CD4-positive, alpha-beta T cell (primary cell): ENCODE measurements at regions not wholly inside any gene's neighbourhood (a gene's known extent, or its start where the extent isn't known, plus 50 kb on each side); places are given as distances from the start of the nearest gene placed in this dataset.
"Not testable (repeated sequence)": the region's sequence is repeated elsewhere in the genome, so short reads cannot be mapped to it uniquely, and the experiment has no call there.

ENCODE experiments used
- ATAC-seq: fragments of 200-7000 bp; cut with Tn5 transposase; one replicate; pipeline ENCODE4 v1.10.0; 2022; ENCODE audit warnings: mild to moderate bottlenecking; ENCODE audit not compliant: poor library complexity
- CTCF ChIA-PET: fragments of 350-600 bp; sonication (Branson Sonifier 250); formaldehyde crosslinking; loops from one replicate; lab custom pipeline; 2021; ENCODE audit warnings: antibody characterized with exemption, inconsistent platforms; lab: Charles Lee
- POLR2A ChIA-PET: fragments of 350-600 bp; sonication (Branson Sonifier 250); formaldehyde crosslinking; loops from one replicate; lab custom pipeline; 2021; ENCODE audit warnings: antibody characterized with exemption, inconsistent platforms; lab: Charles Lee
- DNase-seq, 14 experiments: peaks; one replicate each; pipeline ENCODE4 v3.0.0-alpha.2; 2013 to 2020; ENCODE audit warnings: mixed read lengths in 2 of 14
- H3K27ac ChIP-seq, 2 donors: one replicate each; pipeline versions ENCODE4 v1.5.1 to v1.7.0; 2013; ENCODE audit warnings: low read length in 2 of 2, low read depth in 1 of 2, mild to moderate bottlenecking in 1 of 2
- H3K27me3 ChIP-seq, 2 experiments: 1 replicate in 1 of 2; 2 replicates in 1 of 2; pipeline versions ENCODE4 v1.6.1 to v1.7.0; 2013; ENCODE audit warnings: low read length in 2 of 2, control low read depth in 1 of 2, mild to moderate bottlenecking in 1 of 2, moderate library complexity in 1 of 2; ENCODE audit not compliant: insufficient read depth in 2 of 2, control insufficient read depth in 1 of 2
- H3K36me3 ChIP-seq: one replicate; pipeline ENCODE4 v1.6.1; 2013; ENCODE audit warnings: low read length, control low read depth; ENCODE audit not compliant: insufficient read depth
- H3K4me1 ChIP-seq: one replicate; pipeline ENCODE4 v1.6.1; 2013; ENCODE audit warnings: low read length, control low read depth; ENCODE audit not compliant: insufficient read depth
- H3K4me3 ChIP-seq: one replicate; pipeline ENCODE4 v1.5.1; 2013; ENCODE audit warnings: mild to moderate bottlenecking, low read length, moderate library complexity
- H3K9me3 ChIP-seq, 2 experiments: 1 replicate in 1 of 2; 2 replicates in 1 of 2; pipeline versions ENCODE4 v1.6.1 to v1.7.0; 2013; ENCODE audit warnings: low read length in 2 of 2, mild to moderate bottlenecking in 2 of 2, control low read depth in 1 of 2, moderate library complexity in 1 of 2; ENCODE audit not compliant: control insufficient read depth in 1 of 2, insufficient read depth in 1 of 2
- H3K27ac Mint-ChIP-seq: one replicate; pipeline ENCODE4 v1.8.0; 2020; ENCODE audit warnings: mixed read lengths
- H3K27me3 Mint-ChIP-seq: one replicate; pipeline ENCODE4 v1.8.0; 2021; ENCODE audit warnings: mixed read lengths
- H3K36me3 Mint-ChIP-seq: one replicate; pipeline ENCODE4 v1.8.0; 2021; ENCODE audit warnings: low read depth, mixed read lengths
- H3K4me1 Mint-ChIP-seq: one replicate; pipeline ENCODE4 v1.8.0; 2021; ENCODE audit warnings: low read depth, mixed read lengths
- H3K4me3 Mint-ChIP-seq: one replicate; pipeline ENCODE4 v1.8.0; 2020; ENCODE audit warnings: mild to moderate bottlenecking, mixed read lengths
- H3K9me3 Mint-ChIP-seq: one replicate; pipeline ENCODE4 v1.8.0; 2020; ENCODE audit warnings: mixed read lengths
- intact Hi-C, 2 experiments: fragments of 100-400 bp; cut with DNase I in 1 of 2; cut with micrococcal nuclease in 1 of 2; formaldehyde crosslinking; loops; one replicate each; pipeline versions ENCODE4 v1.15.1 to v1.9.0; 2023 to 2025; cut with DNase I, micrococcal nuclease
- TF ChIP-seq, protein P1 (sequence below): fragments of 200-600 bp; IDR thresholded peaks from one replicate; pipeline ENCODE4 v1.8.0; 2022; ENCODE audit warnings: antibody characterized with exemption, mild to moderate bottlenecking

DNA sequence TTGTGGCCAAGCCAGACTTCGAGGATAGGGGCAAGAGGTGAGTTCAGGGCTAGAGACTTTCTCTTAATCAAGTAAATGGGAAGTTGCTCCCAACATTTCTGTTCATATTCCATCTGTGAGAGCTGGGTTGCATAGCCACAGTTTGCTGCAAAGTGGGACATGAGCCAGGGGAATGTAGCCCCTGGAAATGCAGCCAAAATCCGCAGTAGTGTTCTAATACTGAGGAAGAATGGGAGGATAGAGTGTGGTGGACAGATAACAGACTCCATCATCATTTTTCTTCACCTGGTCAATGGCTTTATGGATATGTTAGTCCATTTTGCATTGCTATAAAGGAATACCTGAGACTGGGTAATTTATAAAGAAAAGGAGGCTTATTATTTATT lies 177.7 kb downstream of the SKIDA1 start:
- CTCF ChIA-PET: no interaction called here
- intact Hi-C loops: no loop called here
- POLR2A ChIA-PET: no interaction called here

DNA sequence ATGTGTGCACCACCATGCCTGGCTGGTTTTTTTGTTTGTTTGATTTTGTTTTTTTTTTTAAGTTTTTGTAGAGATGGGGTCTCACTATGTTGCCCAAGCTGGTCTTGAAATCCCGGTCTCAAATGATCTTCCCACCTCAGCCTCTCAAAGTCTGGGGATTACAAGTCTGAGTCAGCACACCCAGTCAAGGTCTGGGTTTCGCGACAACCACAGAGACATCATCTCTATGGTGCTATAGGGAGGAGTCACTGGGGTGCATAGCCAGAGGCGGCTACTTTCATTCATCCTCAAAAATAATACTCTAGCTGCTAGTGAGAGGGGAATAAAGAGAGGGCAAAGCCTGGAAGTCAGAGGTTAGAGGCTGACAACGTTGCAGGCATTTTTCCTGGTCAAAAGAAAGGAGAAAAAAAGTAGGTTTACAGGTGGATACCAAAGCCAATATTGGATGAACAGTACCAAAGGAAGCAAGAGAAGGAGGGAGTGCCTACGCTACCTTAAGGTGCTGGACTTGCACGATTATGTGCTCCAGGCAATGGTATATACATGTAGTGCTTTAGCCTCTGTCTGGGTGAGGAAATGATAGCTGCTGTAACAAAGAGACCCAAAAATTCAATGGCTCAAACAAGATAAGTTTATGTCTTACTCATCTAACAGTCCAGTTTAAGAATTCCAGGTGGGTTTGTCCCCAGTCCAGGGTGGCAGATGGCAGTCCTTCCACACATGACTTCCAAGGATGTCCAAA lies 178.3 kb downstream of the SKIDA1 start:
- H3K4me1 ChIP-seq: no peaks in the 10 kb centered on the region
- H3K27ac Mint-ChIP-seq: no peak overlapping the region
- H3K27me3 ChIP-seq: peaks cover 0 to 3% of the 10 kb centered on the region in 2 experiments
- no peak overlapping the region for H3K27ac ChIP-seq
- no peaks in the 10 kb centered on the region for H3K36me3 Mint-ChIP-seq
- no peaks in the 10 kb centered on the region for H3K9me3 Mint-ChIP-seq
- H3K36me3 ChIP-seq: no peaks in the 10 kb centered on the region
- H3K9me3 ChIP-seq: no peaks in the 10 kb centered on the region
- no peak overlapping the region for H3K4me3 ChIP-seq
- intact Hi-C loops: no loop called here
- ChIA-PET CTCF (no interaction called here), POLR2A (no interaction called here)
- DNase-seq (no peak), ATAC-seq (no peak)
- no peak overlapping the region for H3K4me3 Mint-ChIP-seq
- no peaks in the 10 kb centered on the region for H3K4me1 Mint-ChIP-seq
- TF ChIP-seq, protein P1, sequence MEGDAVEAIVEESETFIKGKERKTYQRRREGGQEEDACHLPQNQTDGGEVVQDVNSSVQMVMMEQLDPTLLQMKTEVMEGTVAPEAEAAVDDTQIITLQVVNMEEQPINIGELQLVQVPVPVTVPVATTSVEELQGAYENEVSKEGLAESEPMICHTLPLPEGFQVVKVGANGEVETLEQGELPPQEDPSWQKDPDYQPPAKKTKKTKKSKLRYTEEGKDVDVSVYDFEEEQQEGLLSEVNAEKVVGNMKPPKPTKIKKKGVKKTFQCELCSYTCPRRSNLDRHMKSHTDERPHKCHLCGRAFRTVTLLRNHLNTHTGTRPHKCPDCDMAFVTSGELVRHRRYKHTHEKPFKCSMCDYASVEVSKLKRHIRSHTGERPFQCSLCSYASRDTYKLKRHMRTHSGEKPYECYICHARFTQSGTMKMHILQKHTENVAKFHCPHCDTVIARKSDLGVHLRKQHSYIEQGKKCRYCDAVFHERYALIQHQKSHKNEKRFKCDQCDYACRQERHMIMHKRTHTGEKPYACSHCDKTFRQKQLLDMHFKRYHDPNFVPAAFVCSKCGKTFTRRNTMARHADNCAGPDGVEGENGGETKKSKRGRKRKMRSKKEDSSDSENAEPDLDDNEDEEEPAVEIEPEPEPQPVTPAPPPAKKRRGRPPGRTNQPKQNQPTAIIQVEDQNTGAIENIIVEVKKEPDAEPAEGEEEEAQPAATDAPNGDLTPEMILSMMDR: no peak
- peaks cover 4% of the 10 kb centered on the region for H3K27me3 Mint-ChIP-seq

More for the DNA sequence above, 177.7 kb downstream of the SKIDA1 start:
- TF ChIP-seq, protein P1: no peak
- Mint-ChIP-seq H3K27ac (no peak overlapping the region), H3K4me1 (no peaks in the 10 kb centered on the region), H3K36me3 (no peaks in the 10 kb centered on the region), H3K27me3 (peaks cover 4% of the 10 kb centered on the region), H3K9me3 (no peaks in the 10 kb centered on the region), H3K4me3 (no peak overlapping the region)
- Histone ChIP-seq H3K36me3 (no peaks in the 10 kb centered on the region), H3K9me3 (no peaks in the 10 kb centered on the region), H3K27me3 (peaks cover 0 to 3% of the 10 kb centered on the region in 2 experiments), H3K4me1 (no peaks in the 10 kb centered on the region), H3K27ac (no peak overlapping the region), H3K4me3 (no peak overlapping the region)
- ATAC-seq (no peak), DNase-seq (no peak)

DNA sequence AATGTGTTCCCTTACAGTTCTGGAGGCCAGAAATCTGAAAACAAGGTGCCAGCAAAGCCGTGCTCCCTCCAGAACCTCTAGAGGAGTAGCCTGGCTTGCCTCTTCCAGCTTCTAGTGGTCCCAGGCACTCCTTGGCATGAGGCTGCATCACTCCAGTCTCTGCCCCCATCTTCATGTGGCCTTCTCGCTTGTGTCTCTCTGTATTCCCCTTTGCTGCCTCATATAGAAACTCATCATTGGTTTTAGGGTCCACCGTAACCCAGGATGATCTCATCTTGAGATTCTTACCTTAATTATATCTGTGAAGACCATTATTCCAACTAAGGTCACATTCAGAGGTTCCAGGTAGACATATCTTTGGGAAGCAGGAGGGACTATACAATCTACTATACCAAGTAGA lies 182.4 kb downstream of the SKIDA1 start:
- intact Hi-C loops: no loop called here
- no peaks in the 10 kb centered on the region for H3K36me3 Mint-ChIP-seq
- TF ChIP-seq, protein P1: no peak
- no peak overlapping the region for H3K4me3 Mint-ChIP-seq
- H3K36me3 ChIP-seq: no peaks in the 10 kb centered on the region
- H3K9me3 Mint-ChIP-seq: no peaks in the 10 kb centered on the region
- no peaks in the 10 kb centered on the region for H3K4me1 Mint-ChIP-seq
- H3K4me1 ChIP-seq: no peaks in the 10 kb centered on the region
- ChIA-PET CTCF (no interaction called here), POLR2A (no interaction called here)
- no peak overlapping the region for H3K27ac ChIP-seq
- H3K27me3 ChIP-seq: peaks cover 0 to 3% of the 10 kb centered on the region in 2 experiments
- ATAC-seq: no peak
- H3K4me3 ChIP-seq: no peak overlapping the region
- no peak for DNase-seq
- H3K27ac Mint-ChIP-seq: no peak overlapping the region
- peaks cover 10% of the 10 kb centered on the region for H3K27me3 Mint-ChIP-seq
- H3K9me3 ChIP-seq: no peaks in the 10 kb centered on the region

DNA sequence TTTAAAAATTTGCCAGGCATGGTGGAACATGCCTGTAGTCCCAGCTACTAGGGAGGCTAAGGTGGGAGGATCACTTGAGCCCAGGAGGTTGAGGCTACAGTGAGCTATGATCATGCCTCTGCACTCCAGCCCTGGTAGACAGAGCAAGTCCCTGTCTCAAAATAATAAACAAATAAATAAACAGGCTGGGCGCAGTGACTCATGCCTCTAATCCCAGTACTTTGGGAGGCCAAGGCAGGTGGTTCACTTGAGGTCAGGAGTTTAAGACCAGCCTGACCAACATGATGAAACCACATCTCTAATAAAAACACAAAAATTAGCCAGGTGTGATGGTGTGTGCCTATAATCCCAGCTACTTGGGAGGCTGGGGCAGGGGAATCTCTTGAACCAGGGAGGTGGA lies 183.0 kb downstream of the SKIDA1 start:
- H3K9me3 Mint-ChIP-seq, H3K27ac ChIP-seq, POLR2A ChIA-PET, DNase-seq, H3K36me3 ChIP-seq, intact Hi-C loops, H3K4me3 ChIP-seq, H3K4me3 Mint-ChIP-seq, H3K4me1 Mint-ChIP-seq, CTCF ChIA-PET, H3K27ac Mint-ChIP-seq, H3K27me3 ChIP-seq, H3K4me1 ChIP-seq, H3K9me3 ChIP-seq, H3K36me3 Mint-ChIP-seq, ATAC-seq: not testable (repeated sequence)
- H3K27me3 Mint-ChIP-seq: peaks cover 14% of the 10 kb centered on the region
